Germinal center (tissue), 1 donor: ENCODE measurements at regions not wholly inside any gene's neighbourhood (a gene's known extent, or its start where the extent isn't known, plus 50 kb on each side); places are given as distances from the start of the nearest gene placed in this dataset.

ENCODE experiments used
- DNase-seq: peaks from one replicate; pipeline ENCODE4 v3.0.0; 2012; ENCODE audit warnings: mixed read lengths, low spot score

DNA sequence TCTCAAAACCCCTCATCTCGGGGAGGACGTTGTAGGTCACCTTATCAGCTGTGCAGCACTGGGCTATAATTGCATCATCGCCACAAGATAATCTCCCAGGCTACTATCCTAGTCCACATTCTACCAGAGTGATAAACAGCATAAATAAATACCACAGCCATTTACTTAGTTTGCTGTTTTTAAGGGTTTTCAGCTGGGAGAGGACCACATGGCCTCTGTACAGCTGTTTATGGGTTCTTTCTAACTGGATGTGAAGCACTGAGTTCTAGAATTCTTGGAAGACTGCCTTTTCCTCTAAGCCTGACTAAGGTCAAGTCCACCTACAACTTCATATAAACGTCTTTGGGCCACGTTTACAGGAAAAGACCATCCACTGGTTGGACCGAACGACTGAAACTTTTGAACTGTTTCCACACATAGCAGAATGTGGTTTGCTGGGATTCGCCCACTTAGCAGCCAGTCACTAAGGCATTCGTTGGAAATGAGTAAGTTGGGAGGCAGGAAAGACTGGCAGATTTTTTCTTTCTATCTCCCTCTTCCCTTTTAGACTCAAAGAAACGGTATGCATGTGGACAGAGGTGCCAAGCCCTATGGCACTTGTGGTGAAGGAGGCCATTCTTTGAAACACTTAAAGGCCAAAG, 752.5 kb upstream of the SGCG start:
- DNase-seq, result no peak

DNA sequence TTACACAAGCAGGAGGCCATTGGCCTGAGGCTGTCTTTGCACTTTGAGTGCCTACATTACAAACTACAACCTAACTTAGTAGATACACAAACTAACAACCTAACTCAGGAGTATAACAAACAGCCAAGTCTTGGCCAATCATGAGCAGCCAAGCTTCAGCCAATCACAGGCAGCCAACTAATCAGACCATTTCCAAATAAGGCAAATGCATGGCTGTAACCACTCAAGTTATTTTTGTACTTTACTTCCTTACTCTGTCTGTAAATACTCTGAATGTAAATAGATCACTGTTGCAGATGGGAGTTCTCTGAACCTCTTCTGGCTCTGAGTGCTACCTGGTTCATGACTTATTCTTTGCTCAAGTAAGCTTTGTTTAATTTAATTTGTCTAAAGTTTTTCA, 748.1 kb upstream of the SGCG start:
- DNase-seq, result no peak

DNA sequence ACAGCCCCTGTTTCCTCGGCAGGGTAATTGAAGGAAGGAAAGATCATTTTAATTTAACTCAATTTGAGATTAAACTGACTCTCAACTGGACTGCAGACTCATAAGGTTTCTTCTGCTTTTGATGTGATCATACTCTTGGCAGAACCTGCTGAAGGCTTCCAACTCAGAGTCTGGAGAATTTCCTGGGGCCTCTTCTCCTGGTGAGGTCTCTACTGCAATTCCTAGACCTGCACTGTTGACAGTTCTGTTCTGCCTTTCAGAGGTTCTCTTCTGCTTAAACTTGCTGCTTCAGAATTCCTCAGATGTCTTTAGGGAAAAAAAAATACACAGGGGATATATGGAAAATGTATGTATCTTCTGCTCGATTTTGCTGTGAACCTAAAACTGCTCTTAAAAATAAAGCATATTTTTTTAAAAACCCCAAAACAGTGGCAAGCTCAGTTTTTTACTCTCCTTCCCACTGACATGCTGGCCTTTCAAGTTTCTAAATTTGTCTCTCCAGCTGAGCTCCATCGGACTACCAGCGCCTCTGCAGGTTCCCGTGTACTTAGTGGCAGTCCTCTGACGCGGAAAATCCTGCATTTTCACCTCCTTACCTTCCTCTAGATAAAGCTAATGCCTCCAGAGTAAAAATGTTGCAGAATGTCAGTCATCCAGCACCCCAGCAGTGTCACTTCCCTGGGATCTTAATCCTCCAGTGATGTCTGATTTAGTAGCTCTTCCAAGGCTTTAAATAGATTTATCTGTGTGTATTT, 733.5 kb upstream of the SGCG start:
- no peak for DNase-seq

DNA sequence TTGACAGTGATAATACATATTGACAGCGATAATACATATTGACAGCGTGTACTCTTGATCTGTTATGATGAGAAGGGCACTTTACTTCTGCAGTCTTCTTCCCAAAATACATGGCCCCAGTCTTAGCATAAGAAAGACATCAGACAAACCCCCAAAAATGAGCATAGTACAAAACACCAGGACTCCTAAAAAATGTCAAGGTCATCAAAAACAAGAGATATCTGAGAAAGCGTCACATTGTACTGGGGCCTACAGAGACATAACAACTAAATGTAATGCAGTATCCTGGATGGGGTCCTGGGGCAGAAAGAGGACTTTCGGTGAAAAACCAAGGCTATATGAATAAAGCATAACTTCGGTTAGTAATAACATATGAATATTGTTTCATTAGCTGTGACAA, 731.5 kb upstream of the SGCG start:
- no peak for DNase-seq

- no peak for DNase-seq
Measured at GRCh38 chr13:22451327-22451741, 729.4 kb upstream of the SGCG start.

- no peak for DNase-seq
Measured at GRCh38 chr13:22454586-22454985, 726.2 kb upstream of the SGCG start.

- no peak for DNase-seq
Measured at GRCh38 chr13:22455036-22455435, 725.7 kb upstream of the SGCG start.

GRCh38 chr13:22461854-22462490, 718.8 kb upstream of the SGCG start:
- no peak for DNase-seq

DNA sequence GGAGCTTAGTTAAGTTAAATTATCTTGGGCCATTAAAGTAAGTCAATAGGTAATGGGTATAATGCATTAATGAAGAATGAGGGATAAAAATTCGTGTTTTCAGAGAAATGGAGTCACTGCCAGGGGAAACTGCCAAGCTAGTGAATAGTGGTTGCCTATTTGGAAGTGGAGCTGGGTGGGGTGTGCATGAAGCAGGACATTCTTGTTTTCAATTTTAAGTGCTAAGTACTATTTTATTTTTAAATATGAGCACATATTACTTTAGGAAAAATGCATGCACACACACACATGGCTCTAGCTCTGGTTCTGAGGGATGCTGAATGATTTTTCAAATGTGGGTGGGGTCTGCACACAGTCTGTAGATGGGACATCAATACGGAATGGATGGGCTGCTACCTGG, 717.7 kb upstream of the SGCG start:
- no peak for DNase-seq

DNA sequence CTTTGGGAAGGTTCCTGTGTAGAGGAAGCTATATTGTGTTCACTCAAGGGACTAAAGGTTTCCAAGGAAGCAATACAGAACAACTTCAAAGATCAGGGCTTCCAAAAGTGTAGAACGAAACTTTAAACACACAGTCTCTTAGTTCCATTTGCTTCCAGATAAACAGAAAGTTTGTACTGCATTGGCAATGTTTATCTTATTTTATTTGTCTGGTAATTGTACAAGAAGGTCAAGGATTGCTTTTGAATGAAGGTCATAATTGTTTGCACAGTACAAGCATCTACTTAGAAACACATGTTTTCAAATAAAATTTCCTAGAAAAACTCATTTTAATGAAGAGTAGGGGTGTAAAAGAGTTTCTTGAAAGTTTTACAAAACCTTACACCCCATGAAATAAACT, 712.7 kb upstream of the SGCG start:
- DNase-seq, result no peak

GRCh38 chr13:22468824-22469223, 712.0 kb upstream of the SGCG start:
- no peak for DNase-seq

- no peak for DNase-seq
Measured at GRCh38 chr13:22469452-22469851, 711.3 kb upstream of the SGCG start.

DNA sequence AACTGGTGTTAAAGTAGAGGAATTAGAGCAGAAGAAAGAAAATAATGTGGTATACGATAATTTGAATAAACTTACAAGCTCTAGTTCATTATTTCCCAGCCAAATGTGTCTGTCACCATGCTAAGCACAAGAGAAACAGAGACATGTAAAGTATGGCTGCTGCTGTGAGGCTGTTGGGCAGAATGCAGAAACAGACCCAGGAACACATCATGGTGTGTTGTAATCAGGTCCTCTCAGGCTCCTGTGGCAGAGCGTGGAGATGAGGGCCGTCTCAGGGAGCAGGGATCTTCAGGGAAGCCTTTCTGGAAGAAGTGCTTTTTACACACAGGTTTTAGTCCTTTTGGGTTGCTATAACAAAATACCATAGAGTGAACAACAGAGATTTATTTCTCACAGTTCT, 710.7 kb upstream of the SGCG start:
- DNase-seq, result no peak

- no peak for DNase-seq
Measured at GRCh38 chr13:22482496-22483000, 698.2 kb upstream of the SGCG start.

DNA sequence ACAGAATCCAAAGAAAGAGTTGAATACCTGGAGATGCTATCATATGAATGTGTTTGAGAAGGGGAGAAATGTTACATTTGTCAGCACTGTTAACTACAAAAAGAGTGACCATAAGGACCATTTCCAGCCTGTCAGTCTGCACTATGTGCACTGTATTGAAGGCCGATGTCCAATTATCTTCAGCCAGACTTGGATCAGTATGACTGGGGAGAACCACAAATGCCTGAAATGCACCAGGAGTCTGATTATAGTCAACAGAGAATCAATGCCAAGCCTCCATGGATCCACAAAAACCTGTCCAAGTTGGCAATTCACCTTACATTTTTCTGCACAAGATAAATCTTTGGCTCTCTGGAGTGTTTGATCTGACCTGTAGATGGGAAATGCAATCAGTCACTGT, 697.5 kb upstream of the SGCG start:
- no peak for DNase-seq

DNA sequence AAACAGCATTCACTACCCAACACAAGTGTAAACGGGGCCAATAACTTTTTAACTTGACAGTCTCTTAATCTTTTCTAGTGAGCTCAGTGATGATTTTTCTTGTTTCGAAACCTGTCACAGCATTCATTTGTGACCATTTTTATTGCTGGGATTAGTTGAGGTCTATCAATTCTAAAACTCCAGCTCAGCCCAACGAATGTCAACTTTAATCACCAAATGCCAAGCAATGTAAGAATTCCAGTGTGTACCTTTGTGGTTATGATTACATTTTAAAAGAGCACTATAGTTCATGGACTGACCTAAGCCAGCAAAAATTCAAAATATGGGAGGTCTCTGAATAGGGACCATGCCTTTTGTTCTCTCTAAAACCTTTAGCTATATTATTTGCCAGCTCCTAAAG, 694.3 kb upstream of the SGCG start:
- no peak for DNase-seq

GRCh38 chr13:22487932-22488331, 692.8 kb upstream of the SGCG start:
- DNase-seq, result no peak

- no peak for DNase-seq
Measured at GRCh38 chr13:22489771-22490170, 691.0 kb upstream of the SGCG start.

- no peak for DNase-seq
Measured at GRCh38 chr13:22495819-22496218, 685.0 kb upstream of the SGCG start.

GRCh38 chr13:22496803-22497508, 683.8 kb upstream of the SGCG start:
- no peak for DNase-seq

DNA sequence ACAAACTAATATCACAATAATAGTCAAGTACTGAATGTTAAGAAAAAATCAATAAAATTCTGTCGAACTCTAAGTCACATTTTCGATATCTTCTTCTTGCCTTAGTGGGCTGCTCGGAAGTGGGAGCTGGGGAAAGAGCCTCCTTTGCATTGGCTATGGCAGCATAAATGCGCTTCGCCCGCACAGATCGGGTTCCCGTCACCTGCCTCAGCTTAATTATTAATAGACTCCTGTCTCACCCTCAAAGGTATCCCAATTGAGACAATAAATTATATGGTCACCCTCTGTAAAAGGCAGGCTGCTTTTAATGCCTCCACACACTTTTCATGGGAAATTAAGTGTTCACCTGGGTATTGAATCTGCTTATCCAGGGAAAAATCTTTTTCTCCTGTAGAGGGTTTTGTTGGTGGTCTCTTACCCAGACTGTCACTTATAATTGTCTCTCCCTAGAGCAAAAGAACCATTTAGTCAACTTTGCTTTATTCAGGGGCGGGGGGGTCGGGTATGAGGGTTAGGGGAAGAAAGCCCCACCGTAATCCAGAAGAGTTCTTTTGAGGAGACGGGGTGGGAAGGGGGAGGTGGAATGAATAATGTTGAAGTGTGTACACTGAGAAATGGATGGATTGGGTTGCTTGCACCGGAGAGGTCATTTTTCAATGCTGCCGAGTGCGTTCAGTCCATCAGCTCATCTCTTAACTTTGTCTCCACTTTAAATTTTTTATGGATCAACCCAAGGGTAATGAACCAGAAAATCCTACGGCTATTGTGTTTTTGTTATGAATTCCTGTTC, 682.6 kb upstream of the SGCG start:
- no peak for DNase-seq

GRCh38 chr13:22499919-22500318, 680.9 kb upstream of the SGCG start:
- DNase-seq, result no peak
